Spinal cord (tissue), 9 donors: ENCODE measurements at regions not wholly inside any gene's neighbourhood (a gene's known extent, or its start where the extent isn't known, plus 50 kb on each side); places are given as distances from the start of the nearest gene placed in this dataset.
"Not testable (repeated sequence)": the region's sequence is repeated elsewhere in the genome, so short reads cannot be mapped to it uniquely, and the experiment has no call there.

ENCODE experiments used
- DNase-seq, 6 donors: peaks; one replicate each; pipeline versions ENCODE4 v3.0.0 to v3.0.0-alpha.2; 2013 to 2015; ENCODE audit warnings: low spot score in 6 of 6, low read depth in 4 of 6
- H3K27ac ChIP-seq: one replicate; pipeline ENCODE4 v1.5.1; 2013; ENCODE audit warnings: low read depth, low read length, control low read depth
- H3K27me3 ChIP-seq: one replicate; pipeline ENCODE4 v1.6.1; 2013; ENCODE audit warnings: low read length; ENCODE audit not compliant: control insufficient read depth, insufficient read depth
- H3K36me3 ChIP-seq: one replicate; pipeline ENCODE4 v1.6.1; 2013; ENCODE audit warnings: low read length; ENCODE audit not compliant: control insufficient read depth, insufficient read depth
- H3K4me1 ChIP-seq: one replicate; pipeline ENCODE4 v1.6.1; 2013; ENCODE audit warnings: low read length; ENCODE audit not compliant: control insufficient read depth, insufficient read depth
- H3K4me3 ChIP-seq: one replicate; pipeline ENCODE4 v1.5.1; 2013; ENCODE audit warnings: low read depth, low read length, control low read depth
- H3K9me3 ChIP-seq: one replicate; pipeline ENCODE4 v1.6.1; 2013; ENCODE audit warnings: low read length; ENCODE audit not compliant: control insufficient read depth, insufficient read depth
- whole genome bisulfite sequencing: methylation state at CpG from one replicate; pipeline ENCODE4 v1.1.5; 2013; ENCODE audit warnings: missing lambda C conversion rate; ENCODE audit not compliant: insufficient coverage; 5-methylcytosine and 5-hydroxymethylcytosine counted together
- donor health status: healthy.

- H3K4me3 ChIP-seq, H3K27ac ChIP-seq, H3K36me3 ChIP-seq, H3K9me3 ChIP-seq, H3K4me1 ChIP-seq, H3K27me3 ChIP-seq: not testable (repeated sequence)
- peak in 3 of 6 donors; percentile 2 to 83 (median 51) for DNase-seq
- 13% methylated on average over 3 of the region's 6 CpGs for WGBS
These were observed 217.4 kb downstream of the ADRA2C start for GRCh38 chr4:3983518-3984125.

DNA sequence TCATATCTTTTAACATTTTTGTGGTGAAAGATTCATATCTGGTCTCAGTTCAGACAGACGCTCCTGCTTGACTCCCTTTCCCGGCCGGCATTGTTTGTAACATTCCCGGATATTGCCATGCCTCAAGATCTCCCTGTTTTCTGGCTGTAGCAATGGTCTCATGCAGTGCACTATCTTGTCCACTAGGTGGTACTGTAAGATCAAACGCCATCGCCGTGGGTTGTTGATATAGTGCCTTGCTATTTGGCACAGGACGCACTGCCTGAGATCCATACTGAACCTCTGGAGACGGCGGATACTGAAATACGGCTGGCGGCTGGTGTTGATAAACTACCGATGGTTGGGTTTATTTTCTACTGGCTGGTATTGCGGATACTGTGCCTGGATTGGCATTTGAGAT, 218.6 kb downstream of the ADRA2C start:
- not testable (repeated sequence) for DNase-seq, H3K27ac ChIP-seq
- WGBS, result 0% methylated on average over 5 of the region's 14 CpGs

DNA sequence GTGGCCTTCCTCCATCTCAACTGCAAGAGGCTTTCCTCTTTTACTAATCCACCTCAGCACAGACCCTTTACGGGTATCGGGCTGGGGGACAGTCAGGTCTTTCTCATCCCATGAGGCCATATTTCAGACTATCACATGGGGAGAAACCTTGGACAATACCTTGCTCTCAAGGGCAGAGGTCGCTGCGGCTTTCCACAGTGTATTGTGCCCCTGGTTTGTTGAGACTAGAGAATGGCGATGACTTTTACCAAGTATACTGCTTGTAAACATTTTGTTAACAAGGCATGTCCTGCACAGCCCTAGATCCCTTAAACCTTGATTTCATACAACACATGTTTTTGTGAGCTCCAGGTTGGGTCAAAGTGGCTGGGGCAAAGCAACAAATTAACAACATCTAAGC, 220.2 kb downstream of the ADRA2C start:
- not testable (repeated sequence) for H3K27me3 ChIP-seq, H3K4me3 ChIP-seq, H3K36me3 ChIP-seq, DNase-seq, H3K9me3 ChIP-seq, H3K27ac ChIP-seq, H3K4me1 ChIP-seq
- WGBS, result no CpG with 5 or more reads among the region's 5 CpGs

More for the DNA sequence above, 218.6 kb downstream of the ADRA2C start:
- not testable (repeated sequence) for H3K36me3 ChIP-seq, H3K4me1 ChIP-seq, H3K9me3 ChIP-seq, H3K27me3 ChIP-seq, H3K4me3 ChIP-seq

DNA sequence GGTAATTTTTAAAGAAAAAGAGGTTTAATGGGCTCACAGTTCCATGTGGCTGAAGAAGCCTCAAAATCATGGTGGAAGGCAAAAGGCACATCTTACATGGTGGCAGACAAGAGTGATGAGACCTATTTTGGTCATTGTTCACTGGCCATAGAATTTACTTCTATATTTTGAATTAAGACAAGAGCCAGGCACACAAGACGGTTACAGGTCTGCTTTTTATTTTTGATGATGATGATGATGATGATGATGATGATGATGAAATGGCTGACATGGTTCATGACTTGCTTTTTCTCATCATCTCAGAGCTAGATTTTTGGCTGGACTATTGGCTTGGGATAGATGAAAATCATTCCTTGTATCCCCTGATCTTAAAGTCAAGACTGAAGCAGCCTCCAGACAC, 229.3 kb downstream of the OTOP1 start:
- no CpG with 5 or more reads among the region's 1 CpG for WGBS
- H3K27me3 ChIP-seq, H3K27ac ChIP-seq, H3K36me3 ChIP-seq, DNase-seq, H3K4me1 ChIP-seq, H3K9me3 ChIP-seq, H3K4me3 ChIP-seq: not testable (repeated sequence)

DNA sequence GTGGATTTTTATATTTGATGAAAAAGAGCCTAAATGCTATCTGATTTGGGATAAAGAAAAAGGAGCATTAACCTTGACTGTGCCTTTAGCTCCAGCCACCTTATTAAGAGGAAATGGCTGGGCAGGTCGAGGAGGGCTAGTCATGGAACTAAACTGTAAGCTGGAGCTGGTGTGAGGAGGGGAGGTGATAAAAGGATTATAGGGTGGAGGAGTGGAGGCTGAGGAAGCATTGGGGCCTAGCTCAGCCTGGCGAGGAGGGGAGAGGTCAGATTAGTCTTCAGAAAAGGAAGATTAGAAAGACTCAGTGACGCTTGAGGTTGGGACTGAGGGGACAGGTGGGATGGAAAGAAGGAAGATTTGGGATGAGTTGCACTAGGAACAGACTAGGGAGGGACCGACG, 222.7 kb downstream of the OTOP1 start:
- DNase-seq, H3K27ac ChIP-seq, H3K4me1 ChIP-seq, H3K36me3 ChIP-seq, H3K4me3 ChIP-seq, H3K27me3 ChIP-seq, H3K9me3 ChIP-seq: not testable (repeated sequence)
- WGBS, result 79% methylated on average over 5 of the region's 5 CpGs

GRCh38 chr4:4004702-4005101, 222.0 kb downstream of the OTOP1 start:
- H3K27ac ChIP-seq, DNase-seq, H3K4me1 ChIP-seq, H3K9me3 ChIP-seq, H3K36me3 ChIP-seq, H3K27me3 ChIP-seq, H3K4me3 ChIP-seq: not testable (repeated sequence)
- 86% methylated on average over 5 of the region's 10 CpGs for WGBS

DNA sequence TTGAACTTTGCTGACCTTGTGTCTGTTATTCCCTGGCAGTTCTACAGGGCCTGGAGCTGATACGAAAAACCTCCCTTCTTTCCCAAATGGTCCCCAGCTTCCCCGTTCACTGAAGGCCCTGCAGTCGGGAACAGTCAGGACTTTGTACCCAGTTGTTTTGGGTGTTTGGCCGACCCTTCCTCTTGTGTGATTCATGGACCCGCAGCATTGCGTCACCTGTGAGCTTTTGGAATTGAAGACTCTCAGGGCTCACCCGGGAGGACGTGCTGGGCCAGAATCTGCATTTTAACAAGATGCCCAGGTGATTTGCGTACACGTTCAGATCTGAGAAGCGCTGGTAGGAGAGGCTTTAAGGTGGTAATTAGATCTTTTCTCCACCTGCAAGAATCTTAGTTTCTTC, 220.4 kb downstream of the OTOP1 start:
- not testable (repeated sequence) for H3K4me3 ChIP-seq, H3K27ac ChIP-seq, H3K4me1 ChIP-seq, H3K27me3 ChIP-seq, H3K36me3 ChIP-seq, H3K9me3 ChIP-seq, DNase-seq
- 43% methylated on average over 3 of the region's 11 CpGs for WGBS

GRCh38 chr4:4019071-4019470, 207.7 kb downstream of the OTOP1 start:
- not testable (repeated sequence) for H3K27ac ChIP-seq, H3K27me3 ChIP-seq

GRCh38 chr4:4021161-4021560, 205.6 kb downstream of the OTOP1 start:
- H3K4me3 ChIP-seq, H3K27ac ChIP-seq, H3K4me1 ChIP-seq, H3K36me3 ChIP-seq, DNase-seq, H3K27me3 ChIP-seq, H3K9me3 ChIP-seq: not testable (repeated sequence)
- no CpG with 5 or more reads among the region's 15 CpGs for WGBS

More at GRCh38 chr4:4019071-4019470, 207.7 kb downstream of the OTOP1 start:
- 72% methylated on average over 6 of the region's 7 CpGs for WGBS
- not testable (repeated sequence) for H3K36me3 ChIP-seq, DNase-seq, H3K4me1 ChIP-seq, H3K9me3 ChIP-seq, H3K4me3 ChIP-seq

DNA sequence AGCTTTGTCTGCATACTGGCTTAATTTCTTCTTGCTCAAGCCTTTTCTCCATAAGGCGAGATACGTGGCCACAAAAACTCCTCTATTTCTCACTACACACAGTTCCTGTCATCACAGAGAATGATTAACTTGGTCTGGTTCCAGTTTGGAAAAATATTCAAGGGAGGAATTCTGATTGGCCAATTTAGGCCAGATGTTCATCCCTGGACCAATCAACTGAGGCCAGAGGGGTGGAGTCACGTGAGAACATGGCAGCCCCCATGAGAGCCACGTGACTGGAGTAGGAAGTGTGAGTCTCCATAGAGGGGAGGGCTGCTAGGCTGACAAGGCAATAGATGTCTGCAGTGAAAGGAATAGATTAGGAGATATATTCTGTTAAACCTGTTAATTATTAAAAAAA, 200.0 kb downstream of the OTOP1 start:
- not testable (repeated sequence) for H3K36me3 ChIP-seq, H3K4me1 ChIP-seq, H3K4me3 ChIP-seq, DNase-seq, H3K27ac ChIP-seq, H3K27me3 ChIP-seq, H3K9me3 ChIP-seq
- 58% methylated on average over 2 of the region's 4 CpGs for WGBS
